Endothelial cell of umbilical vein (primary cell): ENCODE measurements at regions not wholly inside any gene's neighbourhood (a gene's known extent, or its start where the extent isn't known, plus 50 kb on each side); places are given as distances from the start of the nearest gene placed in this dataset.

Experiments
- CTCF ChIP-seq, 2 donors: IDR thresholded peaks; 1 replicate in 1 of 2; 2 replicates in 1 of 2; pipeline ENCODE4 v1.5.1; 2011; ENCODE audit warnings: low read length in 2 of 2, mild to moderate bottlenecking in 2 of 2, moderate library complexity in 2 of 2, control low read depth in 1 of 2, inconsistent platforms in 1 of 2, low read depth in 1 of 2; ENCODE audit not compliant: insufficient read depth in 1 of 2; ENCODE audit errors: extremely low read depth in 1 of 2
- POLR2A ChIP-seq: IDR thresholded peaks from 2 replicates; pipeline ENCODE4 v1.6.1; 2012; ENCODE audit warnings: low read depth, mild to moderate bottlenecking, control low read depth, low read length
- POLR2AphosphoS5 ChIP-seq: IDR thresholded peaks from 2 replicates; pipeline ENCODE4 v1.6.1; 2012; ENCODE audit warnings: low read depth, mild to moderate bottlenecking, control low read depth, low read length, moderate library complexity; ENCODE audit not compliant: insufficient read depth
- TF ChIP-seq, protein P1 (sequence below): IDR thresholded peaks from 2 replicates; pipeline ENCODE4 v1.6.1; 2011; ENCODE audit not compliant: insufficient read depth, insufficient read length

- TF ChIP-seq, protein P1, sequence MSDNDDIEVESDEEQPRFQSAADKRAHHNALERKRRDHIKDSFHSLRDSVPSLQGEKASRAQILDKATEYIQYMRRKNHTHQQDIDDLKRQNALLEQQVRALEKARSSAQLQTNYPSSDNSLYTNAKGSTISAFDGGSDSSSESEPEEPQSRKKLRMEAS: no peak
- TF ChIP-seq POLR2AphosphoS5 (no peak), POLR2A (no peak), CTCF (IDR thresholded peaks at IDR 0.05; ENCODE audit: extremely low read depth in 1 of 2, insufficient read depth in 1 of 2, low read depth in 1 of 2, low read length in 2 of 2) (no peak)
Measured at GRCh38 chr13:40164133-40164532, 502.3 kb downstream of the FOXO1 start.
